ENCODE measurements at regions not wholly inside any gene's neighbourhood (a gene's known extent, or its start where the extent isn't known, plus 50 kb on each side); places are given as distances from the start of the nearest gene placed in this dataset.

- no peak for DNase-seq
Observed at GRCh38 chr11:130616573-130616972, 168.1 kb downstream of the ADAMTS15 start.

DNA sequence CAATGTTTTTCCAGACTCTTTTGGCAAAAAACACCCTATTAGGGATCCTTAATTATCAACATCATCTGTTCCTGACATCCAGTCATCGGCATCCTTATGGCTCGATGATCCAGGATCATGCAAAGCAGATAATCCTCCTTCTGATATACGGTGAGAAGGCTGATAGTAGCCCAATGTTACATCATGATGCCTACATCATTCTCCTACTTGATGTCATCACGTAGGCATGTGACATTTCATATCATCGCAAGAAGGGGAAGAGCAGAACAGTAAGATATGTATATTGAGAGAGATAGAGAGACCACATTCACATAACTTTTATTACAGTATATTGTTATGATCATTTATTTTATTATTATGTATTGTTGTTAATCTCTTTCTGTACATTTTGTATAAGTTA lies 168.6 kb downstream of the ADAMTS15 start:
- no peak for DNase-seq

DNA sequence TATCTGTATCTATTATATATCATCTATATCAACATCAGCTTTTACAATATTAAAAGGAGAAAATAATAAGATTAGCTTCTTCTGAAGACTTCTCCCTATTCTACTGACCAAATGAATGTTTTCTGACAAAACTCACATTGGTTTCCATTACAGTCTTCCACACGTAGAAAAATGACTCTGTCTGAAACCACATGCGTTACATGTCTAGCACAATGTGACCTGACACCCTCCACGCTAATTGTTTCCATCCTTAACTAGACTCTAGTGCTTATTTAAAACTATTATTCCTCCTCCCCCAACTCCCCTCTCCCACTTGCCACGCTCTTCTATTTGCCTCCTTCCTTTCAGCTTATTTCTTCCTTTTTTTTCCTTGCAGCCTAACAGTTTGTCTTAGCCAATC lies 172.1 kb downstream of the ADAMTS15 start:
- DNase-seq, result no peak

- no peak for DNase-seq
Observed at GRCh38 chr11:130622141-130622542, 173.7 kb downstream of the ADAMTS15 start.

- no peak for DNase-seq
Observed at GRCh38 chr11:130623670-130624668, 175.5 kb downstream of the ADAMTS15 start.

GRCh38 chr11:130624971-130625544 lies 176.6 kb downstream of the ADAMTS15 start:
- DNase-seq, result no peak

DNA sequence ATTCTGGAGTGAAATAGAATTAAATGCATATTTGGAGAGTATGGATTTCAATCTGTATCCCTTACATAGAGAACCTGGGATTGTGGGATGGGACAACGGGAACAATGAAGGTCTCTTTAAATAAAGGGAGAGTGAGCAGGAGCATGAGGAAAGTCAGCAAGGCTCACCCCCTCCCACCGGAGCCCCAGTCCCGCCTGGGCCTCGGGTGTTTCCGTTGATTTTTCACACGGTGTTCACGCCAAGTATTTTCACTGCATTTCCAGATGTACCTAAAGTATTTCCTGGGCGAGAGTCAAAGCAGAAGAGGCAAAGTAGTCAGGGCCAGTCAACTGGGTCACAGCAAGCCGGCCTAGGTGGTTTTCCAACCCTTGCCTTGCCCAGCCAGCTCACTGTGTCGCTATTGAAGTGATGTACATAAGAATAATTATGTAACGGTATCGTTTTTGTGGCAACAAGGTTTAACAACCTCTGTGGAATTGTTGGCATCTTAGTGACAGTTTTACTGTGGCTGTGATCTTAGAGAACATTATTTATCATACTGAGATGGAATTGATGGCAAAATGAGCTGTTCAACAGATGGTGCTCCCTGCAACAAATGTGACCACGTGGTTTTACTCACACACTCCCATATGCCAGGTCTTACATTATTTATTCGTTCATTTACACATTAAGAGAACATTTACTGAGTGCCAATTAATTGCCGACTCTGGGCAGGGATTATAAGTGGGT lies 177.3 kb downstream of the ADAMTS15 start:
- DNase-seq, result no peak

DNA sequence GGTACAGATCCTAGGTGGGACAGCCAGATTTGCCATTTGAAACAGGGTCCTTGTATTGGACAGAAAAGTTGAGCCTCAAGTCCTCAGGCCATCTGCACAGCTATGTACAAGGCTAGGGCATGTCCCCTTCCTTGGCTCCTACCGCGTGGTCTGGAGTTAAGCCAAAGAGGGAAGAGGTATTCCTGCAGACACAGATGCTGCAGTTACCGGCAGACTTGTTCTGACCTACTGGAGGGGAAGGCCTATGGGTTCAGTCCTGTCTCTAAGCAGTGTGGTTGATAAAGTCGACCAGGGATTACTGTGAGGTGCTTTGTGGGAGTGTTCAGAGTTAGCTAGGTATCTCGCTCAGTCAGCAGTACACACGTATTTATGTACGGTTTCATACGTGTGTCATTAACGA lies 180.6 kb downstream of the ADAMTS15 start:
- no peak for DNase-seq

DNA sequence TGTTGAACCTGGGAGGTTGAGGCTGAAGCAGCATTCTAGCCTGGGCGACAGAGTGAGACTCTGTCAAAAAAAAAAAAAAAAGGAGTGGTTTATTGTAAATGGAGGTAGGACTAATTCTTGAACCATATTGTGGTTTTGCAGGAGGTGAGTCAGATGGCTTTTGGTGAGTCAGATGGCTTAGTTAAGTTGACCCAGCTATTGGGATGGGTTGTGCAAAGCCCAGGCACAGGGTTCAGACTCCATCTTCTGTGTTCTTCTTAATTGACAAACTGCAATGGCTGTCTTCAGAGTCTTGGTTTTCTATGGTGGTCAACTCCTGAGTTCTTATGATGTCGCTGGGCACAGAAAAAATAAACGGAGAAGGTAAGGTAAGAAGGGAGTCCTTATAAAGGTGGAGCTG lies 182.7 kb downstream of the ADAMTS15 start:
- DNase-seq, result peak; percentile 21

- DNase-seq, result no peak
Observed at GRCh38 chr11:130633466-130633865, 185.0 kb downstream of the ADAMTS15 start.

GRCh38 chr11:130634186-130634585 lies 185.7 kb downstream of the ADAMTS15 start:
- no peak for DNase-seq

GRCh38 chr11:130634961-130635473 lies 186.6 kb downstream of the ADAMTS15 start:
- no peak for DNase-seq

GRCh38 chr11:130635937-130636630 lies 187.6 kb downstream of the ADAMTS15 start:
- no peak for DNase-seq

DNA sequence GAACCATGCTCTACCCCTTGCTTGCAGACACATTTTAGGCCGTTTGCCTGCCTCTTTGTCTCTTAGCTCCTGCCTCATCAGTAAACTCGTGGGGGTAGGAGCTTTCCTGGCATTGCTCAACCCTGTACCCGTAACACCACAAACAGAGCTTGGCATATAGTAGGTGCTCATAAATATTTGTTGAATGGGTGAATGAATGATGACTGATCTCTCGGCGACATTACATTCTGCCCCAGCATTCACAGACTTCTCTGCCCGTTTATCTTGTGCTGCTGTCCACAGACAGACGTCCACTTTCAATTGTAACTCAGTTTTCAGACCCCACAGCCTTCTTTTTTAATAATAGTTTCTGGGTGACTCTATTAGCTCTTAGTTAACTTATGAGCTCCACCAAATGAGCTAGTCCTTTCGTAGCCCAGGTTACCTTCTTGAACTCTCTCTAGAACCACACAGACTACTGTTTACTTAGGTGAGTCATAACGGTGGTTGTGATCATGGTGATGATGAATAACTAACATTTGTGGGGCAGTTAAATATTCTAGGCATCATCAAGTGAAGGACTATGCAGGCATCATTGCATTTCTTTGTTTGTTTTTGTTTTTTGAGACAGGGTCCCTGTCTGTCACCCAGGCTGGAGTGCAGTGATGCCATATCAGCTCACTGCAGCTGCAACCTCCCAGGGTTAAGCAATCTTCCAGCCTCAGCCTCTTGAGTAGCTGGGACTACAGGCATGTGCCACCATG lies 188.4 kb downstream of the ADAMTS15 start:
- DNase-seq, result peak; percentile 24

DNA sequence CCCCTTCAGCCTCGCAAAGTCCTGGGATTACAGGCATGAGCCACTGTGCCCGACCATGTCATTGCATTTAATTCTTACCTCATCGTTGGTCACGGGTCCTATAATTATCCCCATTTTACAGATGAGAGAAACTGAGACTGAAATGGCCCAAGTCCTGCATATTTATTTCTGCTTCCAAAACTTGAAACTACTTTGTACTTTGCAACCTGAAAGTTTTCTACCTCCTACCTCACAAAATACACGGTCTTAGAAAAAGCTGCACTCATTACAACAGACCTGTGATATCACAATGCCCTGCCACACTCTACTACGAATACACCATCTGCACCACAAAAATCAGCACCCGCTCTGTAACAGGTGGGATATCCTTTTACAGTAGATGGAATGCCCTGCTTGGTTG lies 189.1 kb downstream of the ADAMTS15 start:
- DNase-seq, result no peak

GRCh38 chr11:130638033-130638432 lies 189.6 kb downstream of the ADAMTS15 start:
- no peak for DNase-seq

- no peak for DNase-seq
Observed at GRCh38 chr11:130638624-130639023, 190.2 kb downstream of the ADAMTS15 start.

GRCh38 chr11:130639369-130639768 lies 190.9 kb downstream of the ADAMTS15 start:
- no peak for DNase-seq

GRCh38 chr11:130640526-130640925 lies 192.1 kb downstream of the ADAMTS15 start:
- DNase-seq, result no peak

GRCh38 chr11:130641876-130642275 lies 193.4 kb downstream of the ADAMTS15 start:
- no peak for DNase-seq

DNA sequence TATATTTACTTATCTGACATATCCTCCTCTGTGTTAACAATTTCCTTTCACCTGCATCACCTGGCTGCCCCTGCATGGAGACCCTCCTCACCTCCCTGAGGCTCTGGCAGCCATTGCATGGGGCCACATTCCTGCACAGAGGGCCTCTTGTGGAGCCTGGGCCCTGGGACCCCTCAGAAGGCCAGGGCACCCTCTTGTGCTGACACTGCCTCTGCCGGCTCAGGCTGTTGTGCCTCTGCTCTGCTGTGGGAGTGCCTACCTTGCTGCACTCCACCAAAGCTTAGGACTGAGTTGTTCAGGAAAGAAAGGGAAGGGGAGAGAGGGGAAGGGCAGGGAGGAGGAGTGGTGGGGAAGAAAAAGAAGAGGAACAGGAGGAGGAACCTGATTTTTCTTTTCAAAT lies 194.5 kb downstream of the ADAMTS15 start:
- no peak for DNase-seq

- DNase-seq, result no peak
Observed at GRCh38 chr11:130644187-130644586, 195.7 kb downstream of the ADAMTS15 start.
